Activated CD4-positive, alpha-beta T cell treated with anti-CD3 and anti-CD28 coated beads for 24 hours (primary cell): ENCODE measurements at regions not wholly inside any gene's neighbourhood (a gene's known extent, or its start where the extent isn't known, plus 50 kb on each side); places are given as distances from the start of the nearest gene placed in this dataset.

Experiments
- DNase-seq, 2 donors: peaks; one replicate each; pipeline ENCODE4 v3.0.0-alpha.2; 2020; ENCODE audit warnings: low read depth in 2 of 2

DNA sequence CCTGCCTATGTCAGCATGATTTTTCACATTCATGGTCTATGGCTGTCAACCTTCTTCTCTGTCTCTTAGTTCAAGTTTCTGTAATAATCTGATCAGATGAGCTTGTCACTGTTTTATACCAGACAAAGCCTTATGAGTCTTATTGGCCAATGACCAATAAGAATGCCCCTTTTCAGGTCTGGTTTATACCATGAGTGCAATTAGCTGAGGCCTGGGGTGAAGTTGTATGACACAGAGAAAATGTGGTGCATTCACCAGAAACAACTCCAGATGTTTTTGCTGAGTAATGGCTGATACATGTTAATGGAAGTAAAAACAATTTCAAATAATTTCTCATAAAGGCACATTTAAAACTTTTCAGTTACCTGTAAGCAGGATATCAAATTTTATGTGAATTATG lies 218.6 kb upstream of the CDH8 start:
- no peak for DNase-seq

DNA sequence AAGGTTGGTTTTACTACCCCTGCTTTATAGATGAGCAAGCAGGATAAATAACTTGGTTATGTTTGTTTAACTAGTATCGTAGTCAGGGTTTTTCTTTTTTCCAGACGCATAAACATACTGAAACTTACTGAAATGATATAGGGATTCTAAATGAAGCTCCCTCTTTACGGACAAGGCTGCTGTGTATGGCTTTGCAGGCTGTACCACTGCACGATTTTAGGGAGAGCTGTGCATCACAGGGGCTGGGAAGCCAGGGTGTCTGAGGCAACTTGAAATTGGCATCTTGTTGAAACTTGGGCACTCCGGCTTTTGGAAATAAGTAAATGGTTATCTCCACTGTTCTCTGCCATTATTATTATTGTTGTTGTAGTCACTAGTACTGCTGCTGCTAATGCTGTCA lies 218.1 kb upstream of the CDH8 start:
- DNase-seq = no peak

DNA sequence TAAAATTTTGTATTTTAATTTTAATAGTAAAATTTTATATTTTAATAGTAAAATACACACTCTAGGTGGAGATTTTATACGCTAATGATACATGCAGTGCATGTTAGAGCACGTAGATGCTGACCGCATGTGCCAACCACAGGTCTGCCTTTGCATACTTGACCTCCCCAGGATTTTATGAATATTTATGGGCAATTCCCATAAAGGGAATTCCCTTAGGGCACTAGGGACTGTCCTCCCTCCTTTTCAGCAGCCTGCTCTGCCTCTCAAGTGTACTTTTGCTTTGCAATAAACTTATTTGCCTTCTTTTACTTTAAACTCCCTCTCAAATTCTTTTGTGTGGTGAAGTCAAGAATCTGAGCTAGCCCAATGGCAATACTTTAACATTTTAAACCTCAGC lies 217.7 kb upstream of the CDH8 start:
- no peak for DNase-seq

DNA sequence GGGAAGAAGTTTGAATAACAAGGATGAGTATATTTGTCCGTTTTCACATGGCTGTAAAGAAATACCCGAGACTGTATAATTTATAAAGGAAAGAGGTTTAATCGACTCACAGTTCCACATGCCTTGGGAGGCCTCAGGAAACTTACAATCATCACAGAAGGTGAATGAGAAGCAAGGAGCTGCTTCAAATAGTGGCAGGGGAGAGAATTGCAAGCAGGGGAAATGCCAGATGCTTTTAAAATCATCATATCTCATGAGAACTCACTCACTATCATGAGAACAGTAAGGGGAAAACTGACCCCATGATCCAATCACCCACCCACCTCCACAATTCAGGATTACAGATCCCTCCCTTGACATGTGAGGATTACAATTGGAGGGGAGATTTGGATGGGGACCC lies 212.8 kb upstream of the CDH8 start:
- no peak for DNase-seq

DNA sequence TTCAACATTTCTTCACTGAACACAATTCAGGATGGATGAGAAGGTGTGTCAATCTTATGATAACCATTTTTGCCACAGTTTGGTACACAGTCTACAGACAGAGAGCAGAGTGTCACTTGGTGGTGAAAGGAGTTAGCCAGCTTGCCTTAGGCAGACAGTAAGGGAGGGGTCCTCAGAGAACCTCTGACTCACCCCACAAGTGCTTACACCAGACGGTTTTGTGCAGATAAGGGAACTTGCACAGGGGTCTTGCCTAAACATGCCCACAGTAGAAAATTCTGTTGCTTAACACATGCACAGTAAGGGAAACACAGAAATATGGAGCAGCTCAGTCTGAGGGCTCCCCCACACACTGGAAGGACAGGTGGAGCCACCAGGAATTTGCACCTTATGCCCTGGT lies 204.5 kb upstream of the CDH8 start:
- DNase-seq = no peak

DNA sequence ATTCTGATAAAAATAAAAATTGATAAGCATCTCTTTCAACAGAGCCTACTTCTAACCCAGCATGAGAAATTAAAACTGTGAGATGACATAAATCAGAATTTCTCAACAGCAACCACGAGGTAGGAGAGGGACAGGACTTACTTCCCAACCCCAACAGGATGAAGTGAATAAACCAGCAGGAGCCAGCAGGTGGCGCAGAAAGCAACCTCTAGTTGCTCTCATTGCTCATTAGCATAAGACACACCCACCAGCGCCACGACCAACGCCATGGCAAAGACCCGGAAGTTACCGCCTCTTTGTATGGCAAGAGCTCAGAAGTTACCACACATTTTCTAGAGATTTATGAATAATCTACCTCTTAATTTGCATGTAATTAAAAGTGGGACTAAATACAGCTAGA lies 189.4 kb upstream of the CDH8 start:
- DNase-seq = peak in 1 of 2 donors; percentile 15

DNA sequence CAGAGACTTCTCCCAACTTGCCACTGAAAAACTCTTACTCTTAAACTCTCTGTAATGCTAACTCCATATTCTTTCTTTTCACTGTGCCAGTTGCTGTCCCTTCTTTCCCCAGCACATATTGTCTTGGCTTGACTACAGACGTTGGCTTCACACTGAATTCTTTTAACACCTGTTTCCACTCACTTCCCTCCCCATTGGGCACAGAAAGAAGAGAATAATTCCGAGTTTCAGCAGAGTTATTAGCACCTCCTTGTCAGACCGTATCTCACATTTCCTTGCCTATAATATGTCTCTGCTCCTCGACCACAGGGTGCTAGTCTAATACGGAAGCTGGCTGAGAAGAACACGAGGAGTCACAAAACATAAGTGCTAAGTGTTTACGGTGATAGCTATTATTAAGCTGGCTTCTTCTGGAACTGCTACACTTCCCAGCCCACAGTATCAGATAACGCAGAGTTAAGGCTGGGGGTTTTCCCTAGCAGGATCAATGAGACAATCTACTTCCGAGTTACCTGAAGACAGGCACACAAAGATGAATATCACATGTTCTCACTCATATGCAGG lies 188.5 kb upstream of the CDH8 start:
- no peak for DNase-seq

DNA sequence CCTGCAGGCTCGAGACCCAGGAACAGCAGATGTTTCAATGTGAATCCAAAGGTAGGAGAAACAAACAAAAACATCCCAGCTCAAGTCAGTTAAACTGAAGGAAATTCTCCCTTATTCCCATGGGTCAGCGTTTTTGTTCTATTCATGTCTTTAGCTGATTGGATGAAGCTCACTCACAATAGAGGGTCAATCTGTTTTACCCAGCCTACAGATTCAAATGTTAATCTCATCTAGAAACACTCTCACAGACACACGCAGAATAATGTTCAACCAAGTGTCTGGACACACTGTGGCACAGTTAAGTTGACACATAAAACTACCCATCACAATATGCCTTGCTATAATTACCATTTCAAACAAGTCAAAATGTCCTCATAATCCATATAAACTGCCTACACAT lies 180.6 kb upstream of the CDH8 start:
- DNase-seq = no peak

DNA sequence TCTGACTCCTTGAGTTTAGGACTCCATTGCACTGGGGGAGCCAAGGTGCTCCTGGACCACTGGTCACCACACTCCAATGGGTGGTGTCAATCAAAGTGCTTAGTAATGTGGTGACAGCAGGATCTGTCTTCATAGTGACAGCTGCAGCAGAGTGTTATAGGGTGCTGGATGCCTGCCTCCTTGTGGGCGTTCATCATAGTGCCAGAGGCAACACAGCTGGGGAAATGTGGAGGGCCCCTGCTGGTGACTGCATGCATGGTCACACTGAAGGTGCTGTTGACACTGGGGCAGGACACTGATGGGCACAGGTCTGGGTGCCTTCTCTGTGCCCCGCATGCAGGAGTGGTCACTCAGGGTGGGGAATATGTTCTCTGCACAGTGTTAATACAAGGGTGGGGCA lies 177.5 kb upstream of the CDH8 start:
- no peak for DNase-seq

DNA sequence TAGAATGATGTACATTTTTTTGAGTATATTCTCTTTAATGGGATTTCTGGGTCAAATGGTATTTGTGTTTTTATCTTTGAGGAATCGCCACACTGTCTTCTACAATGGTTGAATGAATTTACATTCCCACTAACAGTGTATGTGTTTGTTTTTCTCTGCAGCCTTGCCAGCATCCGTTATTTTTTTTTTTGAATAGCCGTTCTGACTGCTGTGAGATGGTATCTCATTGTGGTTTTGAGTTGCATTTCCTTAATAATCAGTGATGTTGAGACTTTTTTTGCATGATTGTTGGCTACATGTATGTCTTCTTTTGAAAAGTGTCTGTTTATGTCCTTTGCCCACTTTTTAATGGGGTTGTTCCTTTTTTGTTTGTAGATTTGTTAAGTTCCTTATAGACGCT lies 172.7 kb upstream of the CDH8 start:
- DNase-seq = no peak

DNA sequence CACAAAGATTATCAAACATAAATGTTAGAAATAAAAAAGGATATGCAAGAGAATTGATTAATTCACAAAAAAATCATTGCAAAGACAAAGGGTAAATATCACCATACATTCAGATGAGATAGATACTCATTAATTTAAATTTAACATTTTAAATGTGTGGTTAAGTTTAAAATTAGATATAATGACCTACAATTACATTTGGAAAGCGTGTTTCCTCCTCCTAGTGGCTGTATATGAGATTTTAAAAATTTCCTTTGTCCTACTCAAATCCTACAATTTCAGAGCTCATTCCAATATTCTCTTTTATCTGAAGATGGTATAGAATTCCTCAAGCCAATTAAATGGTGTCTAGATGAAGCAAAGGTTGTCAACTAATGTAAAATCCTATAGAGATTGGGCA lies 169.2 kb upstream of the CDH8 start:
- DNase-seq = no peak

DNA sequence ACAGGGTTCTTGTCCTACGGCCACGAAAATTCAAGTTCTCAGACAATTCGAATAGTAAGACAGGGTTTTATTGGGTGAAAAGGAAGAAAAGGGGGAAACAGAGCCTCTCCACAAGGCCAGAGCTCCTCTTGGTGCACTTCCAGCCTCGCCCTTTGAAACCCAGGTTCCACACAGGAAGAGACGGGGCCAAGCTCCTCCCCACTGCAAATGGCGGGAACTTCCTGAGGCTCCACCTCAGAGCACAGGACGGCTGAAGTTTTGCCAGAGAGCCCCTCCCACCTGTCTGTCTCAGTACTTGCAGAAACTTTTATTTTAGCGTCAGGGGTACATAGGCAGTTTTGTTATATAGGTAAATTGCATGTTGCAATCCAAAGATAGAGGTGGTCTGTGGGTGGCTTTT lies 165.7 kb upstream of the CDH8 start:
- no peak for DNase-seq

DNA sequence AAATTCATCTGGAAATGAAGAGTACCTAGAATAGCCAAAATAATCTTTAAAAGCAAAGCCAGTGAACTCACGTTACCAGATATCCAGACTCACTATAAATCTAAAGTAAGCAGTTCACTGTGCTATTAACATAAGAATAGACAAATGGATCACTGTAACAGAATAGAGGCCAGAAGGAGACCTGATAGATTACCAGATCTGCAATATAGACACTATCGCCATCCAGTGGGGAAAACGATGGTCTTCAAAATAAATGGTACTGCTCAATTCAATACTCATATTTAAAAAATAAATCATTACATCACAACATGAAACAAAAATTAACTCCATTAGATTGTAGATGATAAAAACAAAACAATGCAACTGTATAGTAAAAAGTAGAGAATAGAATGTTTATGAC lies 158.6 kb upstream of the CDH8 start:
- DNase-seq = no peak

DNA sequence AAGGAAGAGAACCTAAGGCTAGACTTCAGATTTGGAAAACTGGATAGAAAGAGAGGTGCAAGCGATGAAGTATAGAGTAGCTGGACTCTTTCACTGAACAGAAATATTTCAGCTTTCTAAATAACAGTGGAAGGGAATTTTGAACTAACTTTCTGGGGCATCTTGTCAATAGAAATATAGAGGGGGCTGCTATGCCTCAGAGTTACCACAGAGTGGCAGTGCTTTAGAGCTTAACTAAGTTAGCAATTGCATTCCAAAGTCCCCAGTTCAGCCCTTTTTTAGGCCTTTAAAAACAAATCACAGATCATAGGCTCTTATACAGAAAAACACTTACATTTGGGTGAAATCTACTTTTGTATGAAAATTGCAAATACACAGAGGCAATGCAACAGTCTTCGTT lies 154.2 kb upstream of the CDH8 start:
- DNase-seq = no peak

DNA sequence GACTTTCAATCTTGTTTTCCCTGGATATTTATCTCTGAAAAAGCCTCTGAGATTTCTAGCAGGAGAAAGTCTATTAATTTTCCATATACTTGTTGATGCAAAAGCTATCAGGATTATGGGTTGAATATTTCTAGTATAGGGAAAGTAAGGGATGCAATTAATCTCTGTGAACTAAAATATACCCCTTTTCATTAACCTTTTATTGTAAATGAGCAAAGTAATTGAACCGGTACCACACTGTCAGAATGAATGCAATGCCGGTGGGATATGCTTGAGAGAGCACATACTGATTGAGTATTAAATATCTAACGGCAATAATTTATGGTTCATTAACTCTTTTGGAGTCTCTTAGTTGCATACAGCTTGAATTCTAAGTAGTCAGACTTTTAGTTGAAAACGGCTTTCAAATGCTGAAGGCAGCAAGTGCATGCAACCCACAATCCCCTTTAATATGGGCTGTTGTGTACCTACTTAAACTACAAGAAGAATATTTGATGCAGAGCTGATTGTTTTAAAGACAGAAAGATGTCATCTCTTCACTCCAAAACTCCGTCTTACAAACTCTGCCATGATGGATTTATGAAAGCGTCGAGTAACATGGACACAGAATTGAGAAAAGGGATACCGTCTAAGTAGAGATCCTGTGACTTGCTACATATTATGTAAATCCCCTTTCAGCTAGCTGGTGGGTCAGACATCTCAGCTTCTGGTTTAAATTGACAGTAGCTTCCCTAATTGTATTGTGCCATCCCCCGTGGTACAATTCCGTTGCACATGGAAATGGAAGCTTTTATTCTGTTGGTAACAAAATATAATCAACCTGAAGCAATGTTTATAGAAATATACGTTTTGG lies 141.3 kb upstream of the CDH8 start:
- no peak for DNase-seq

DNA sequence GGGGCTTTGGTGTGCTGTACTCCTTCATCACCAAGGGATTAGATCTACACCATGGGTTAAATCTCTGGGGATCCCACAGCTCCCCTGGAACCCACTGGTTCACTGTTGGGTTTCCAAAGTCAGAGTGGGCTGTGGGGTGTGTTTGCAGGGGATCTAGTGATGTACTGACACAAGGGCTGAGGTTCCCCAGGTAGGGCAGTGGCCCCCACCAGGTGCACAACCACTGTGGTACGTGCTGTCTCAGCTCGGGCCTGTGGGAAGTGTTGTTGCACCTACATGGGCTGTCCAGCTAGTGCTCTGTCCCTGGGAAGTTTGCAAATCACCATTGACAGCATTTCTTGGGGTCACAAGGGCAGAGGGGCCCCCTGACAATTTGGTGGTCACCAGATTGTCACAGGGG lies 134.4 kb upstream of the CDH8 start:
- DNase-seq = no peak

DNA sequence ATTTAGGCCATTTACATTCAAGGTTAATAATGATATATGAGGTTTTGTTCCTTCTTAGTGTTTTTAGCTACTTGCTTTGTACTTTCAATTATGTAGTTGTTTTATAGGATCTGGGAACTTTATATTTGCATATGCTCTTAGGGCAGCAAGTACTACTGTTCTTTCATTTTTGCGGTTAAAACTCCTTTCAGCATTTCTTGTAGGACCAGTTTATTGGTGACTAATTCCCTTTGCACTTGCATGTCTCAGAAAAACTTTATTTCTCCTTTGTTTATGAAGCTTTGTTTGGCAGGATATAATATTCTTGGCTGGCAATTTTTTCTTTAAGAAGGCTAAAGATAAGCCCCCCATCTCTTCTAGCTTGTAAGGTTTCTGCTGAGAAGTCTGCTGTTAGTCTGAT lies 131.3 kb upstream of the CDH8 start:
- no peak for DNase-seq

DNA sequence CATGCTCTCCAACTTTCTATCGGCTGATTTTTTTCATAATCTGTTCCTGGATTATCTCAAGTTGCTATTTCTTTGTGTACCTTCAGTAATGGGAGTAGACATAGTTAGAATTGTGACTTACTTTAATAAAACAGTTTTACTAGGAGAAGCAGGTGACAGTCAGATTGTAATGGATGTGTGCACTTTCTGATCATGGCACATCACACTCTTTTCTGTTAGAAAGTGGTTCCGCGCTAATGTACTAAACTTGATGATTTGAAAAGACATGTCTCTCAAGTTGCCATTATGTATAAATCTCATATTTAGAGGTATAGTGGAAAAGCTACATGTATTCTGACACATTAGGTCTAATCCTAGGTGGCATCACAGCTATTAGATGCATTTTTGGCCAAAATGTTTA lies 121.3 kb upstream of the CDH8 start:
- no peak for DNase-seq

DNA sequence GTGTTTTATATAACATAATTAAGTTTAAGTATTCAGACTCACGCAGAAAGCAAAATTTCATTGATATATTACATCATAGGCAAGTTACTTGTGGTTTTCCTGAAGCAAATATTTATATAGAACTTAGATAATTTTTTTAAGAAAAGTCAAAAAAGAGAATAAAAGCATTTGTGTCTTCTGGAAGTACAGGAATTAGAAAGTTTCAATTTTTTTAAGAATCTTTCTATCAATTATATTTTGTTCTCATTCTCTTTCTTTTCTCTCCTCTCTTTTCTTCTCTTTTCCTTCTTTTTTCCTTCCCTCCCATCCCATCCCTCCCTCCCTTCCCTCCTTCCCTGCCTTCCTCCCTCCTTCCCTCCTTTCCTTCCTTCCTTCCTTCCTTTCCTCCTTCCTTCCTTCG lies 120.7 kb upstream of the CDH8 start:
- DNase-seq = no peak

DNA sequence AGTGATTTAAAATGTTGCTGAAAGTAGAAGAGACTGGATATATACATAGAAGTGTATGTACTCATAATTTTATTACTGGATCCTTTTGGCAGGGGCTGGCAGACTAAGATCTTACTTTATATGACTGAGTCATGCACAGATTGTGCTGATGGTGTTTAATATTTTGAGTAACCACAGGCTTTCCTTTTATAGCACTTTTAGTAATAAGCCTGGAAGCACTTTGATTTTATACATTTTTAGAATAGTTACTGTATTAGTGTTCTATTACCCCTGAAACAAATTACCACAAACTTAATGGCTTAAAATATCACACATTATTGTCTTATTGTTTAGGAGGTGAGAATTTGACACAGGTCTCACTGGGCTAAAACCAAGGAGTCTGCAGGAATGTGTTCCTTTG lies 113.4 kb upstream of the CDH8 start:
- DNase-seq = no peak

DNA sequence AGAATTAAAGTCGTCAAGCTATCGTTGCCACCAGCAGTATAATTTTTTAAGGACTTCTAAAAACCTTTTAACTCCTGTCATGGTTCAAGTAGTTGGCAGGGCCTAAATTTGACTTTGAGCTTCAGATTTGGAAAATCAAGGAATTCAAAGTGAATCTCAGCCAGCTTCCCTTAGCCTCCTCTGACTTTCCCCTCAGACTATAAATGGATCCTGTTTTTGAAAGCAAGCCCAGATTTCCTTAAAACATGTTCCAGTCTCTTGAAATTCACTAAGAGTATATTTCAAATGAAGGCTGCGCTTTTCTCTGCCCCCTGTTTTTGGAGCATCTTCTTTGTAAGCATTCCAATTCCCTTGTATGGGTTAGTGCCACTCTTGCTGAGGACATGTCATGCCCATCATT lies 101.8 kb upstream of the CDH8 start:
- DNase-seq = no peak

DNA sequence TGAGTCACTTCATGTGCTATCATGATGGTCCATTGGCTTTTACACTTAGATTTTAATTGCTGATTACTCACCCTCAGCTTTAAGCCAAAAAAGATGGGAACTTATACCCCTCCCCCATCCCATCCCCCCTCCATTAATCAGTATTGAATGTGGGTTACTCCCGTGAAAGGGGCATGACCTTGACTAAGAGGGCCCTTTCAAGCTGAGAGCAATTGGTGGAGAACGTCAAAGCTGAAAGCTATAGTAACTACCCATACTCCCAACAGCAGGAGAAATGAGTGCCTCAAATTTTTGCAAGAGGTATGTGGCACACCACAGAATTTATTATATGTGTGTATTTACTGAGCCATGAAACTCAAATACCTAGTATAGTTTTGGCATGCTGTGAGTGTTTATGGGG lies 99.7 kb upstream of the CDH8 start:
- DNase-seq = no peak

DNA sequence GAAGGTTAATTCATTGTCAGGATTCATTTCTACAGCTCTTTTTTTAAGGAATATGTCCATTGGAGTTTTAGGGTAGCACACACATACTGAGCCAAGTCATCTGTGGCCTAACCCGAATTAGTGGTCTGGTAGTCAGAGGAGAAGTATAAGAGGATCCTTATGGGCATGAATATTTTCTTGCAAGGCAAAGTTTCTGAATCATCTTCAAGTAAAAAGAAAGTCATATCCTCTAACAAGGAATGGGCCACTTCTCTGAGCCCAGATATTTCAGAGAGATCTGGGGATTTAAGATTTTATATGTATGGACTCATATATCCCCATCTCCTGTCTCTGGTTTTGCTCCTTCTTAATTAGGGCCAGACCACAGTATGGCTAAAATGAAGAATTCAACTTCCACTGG lies 99.2 kb upstream of the CDH8 start:
- no peak for DNase-seq

DNA sequence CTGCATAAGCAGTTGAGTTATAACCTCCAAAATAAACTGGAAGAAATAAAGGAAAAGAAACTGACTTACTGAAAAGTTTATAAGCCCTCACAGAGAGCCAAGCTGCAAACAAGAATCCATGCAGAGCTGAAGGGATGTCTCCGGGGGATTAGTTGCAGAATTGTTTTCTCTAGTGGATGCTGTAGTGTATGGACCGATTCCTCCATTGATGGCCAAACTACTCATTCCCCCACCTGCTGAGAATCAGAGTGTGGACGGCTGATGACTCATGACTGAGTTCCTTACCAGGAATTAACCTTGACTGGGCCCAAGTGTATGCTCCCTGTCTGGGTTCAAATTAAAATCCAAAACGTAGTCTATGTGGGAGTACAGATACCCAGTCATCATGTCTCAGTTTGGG lies 93.9 kb upstream of the CDH8 start:
- DNase-seq = no peak
